Muscle layer of colon (tissue), 2 donors: ENCODE measurements at regions not wholly inside any gene's neighbourhood (a gene's known extent, or its start where the extent isn't known, plus 50 kb on each side); places are given as distances from the start of the nearest gene placed in this dataset.
"Not testable (repeated sequence)": the region's sequence is repeated elsewhere in the genome, so short reads cannot be mapped to it uniquely, and the experiment has no call there.

Experiments
- H3K27ac ChIP-seq: one replicate; pipeline ENCODE4 v1.7.0; 2013; ENCODE audit warnings: low read depth, mild to moderate bottlenecking, low read length, moderate library complexity
- H3K27me3 ChIP-seq, 2 donors: one replicate each; pipeline ENCODE4 v1.7.0; 2013; ENCODE audit warnings: low read length in 2 of 2, mild to moderate bottlenecking in 2 of 2; ENCODE audit not compliant: insufficient read depth in 2 of 2, control insufficient read depth in 1 of 2
- H3K36me3 ChIP-seq: one replicate; pipeline ENCODE4 v1.7.0; 2013; ENCODE audit warnings: mild to moderate bottlenecking, low read length; ENCODE audit not compliant: insufficient read depth
- H3K4me1 ChIP-seq: one replicate; pipeline ENCODE4 v1.7.0; 2013; ENCODE audit warnings: mild to moderate bottlenecking, low read length; ENCODE audit not compliant: insufficient read depth
- H3K4me3 ChIP-seq, 2 donors: one replicate each; pipeline ENCODE4 v1.7.0; 2013; ENCODE audit warnings: low read length in 2 of 2, low read depth in 1 of 2, mild to moderate bottlenecking in 1 of 2, moderate library complexity in 1 of 2
- H3K9ac ChIP-seq: one replicate; pipeline ENCODE4 v1.7.0; 2013; ENCODE audit warnings: low read length
- H3K9me3 ChIP-seq: one replicate; pipeline ENCODE4 v1.7.0; 2013; ENCODE audit warnings: mild to moderate bottlenecking, low read length
- donor health status: abdominal sarcoma.
- donor health status: Adenocarcinoma of cecum.

DNA sequence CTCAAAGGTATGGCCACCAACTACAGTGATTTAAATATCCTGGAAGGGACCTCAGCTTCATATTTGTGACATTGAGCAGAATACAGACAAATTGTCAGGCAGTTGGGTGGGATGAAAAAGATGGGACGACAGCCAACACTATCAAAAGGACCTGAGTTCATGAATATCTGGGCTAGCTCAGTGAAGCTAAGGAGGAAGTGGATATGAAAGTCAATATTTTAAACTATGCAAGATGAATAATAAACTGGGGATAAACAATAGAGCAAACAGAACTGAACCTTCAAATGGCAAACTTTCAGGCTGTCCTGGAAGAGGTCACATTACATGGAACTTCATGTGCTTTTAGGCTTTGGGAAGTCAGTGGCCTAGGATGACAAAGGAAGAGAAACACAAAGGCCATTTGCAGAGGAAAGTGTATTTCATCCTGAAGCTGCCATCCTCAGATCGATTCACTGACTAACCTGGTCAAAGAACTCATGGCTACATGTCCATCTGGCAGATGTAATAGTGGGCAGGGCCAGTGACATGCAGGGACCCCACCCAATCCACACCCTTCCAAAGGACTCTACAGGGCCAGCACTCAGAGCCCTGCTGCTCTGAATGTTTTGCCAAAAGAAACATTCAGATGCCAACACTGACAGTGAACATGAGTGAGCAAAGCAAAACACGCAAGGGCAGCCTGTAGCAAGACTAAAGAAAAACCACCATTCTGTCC lies 175.7 kb downstream of the ETAA1 start:
- no peaks in the 10 kb centered on the region for H3K27me3 ChIP-seq
- H3K4me1 ChIP-seq: no peaks in the 10 kb centered on the region
- H3K9me3 ChIP-seq: no peaks in the 10 kb centered on the region
- H3K4me3 ChIP-seq: no peak overlapping the region
- H3K9ac ChIP-seq: no peak overlapping the region
- H3K27ac ChIP-seq: no peak overlapping the region
- H3K36me3 ChIP-seq: no peaks in the 10 kb centered on the region

DNA sequence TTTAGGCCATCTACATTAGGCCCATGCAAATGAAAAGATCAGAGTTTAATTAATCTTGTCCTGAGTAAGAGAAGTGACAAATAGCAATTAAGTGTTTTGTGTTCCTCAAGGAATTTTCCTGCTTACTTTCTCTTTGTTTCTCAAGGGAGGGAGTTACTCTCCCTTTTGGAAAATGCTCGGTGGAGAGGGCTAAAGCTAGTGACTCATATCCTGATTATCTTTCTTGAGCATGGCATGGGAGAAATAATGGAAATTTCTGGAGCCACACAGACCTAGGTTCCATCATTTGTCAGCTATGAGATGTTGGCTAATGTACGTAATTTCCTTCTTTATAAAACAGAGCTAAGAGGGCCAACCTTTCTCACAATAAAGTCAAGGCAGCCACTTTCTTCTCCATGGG lies 177.1 kb downstream of the ETAA1 start:
- H3K9ac ChIP-seq: no peak overlapping the region
- H3K9me3 ChIP-seq: no peaks in the 10 kb centered on the region
- no peak overlapping the region for H3K27ac ChIP-seq
- H3K27me3 ChIP-seq: no peaks in the 10 kb centered on the region
- H3K4me1 ChIP-seq: no peaks in the 10 kb centered on the region
- no peak overlapping the region for H3K4me3 ChIP-seq
- no peaks in the 10 kb centered on the region for H3K36me3 ChIP-seq

DNA sequence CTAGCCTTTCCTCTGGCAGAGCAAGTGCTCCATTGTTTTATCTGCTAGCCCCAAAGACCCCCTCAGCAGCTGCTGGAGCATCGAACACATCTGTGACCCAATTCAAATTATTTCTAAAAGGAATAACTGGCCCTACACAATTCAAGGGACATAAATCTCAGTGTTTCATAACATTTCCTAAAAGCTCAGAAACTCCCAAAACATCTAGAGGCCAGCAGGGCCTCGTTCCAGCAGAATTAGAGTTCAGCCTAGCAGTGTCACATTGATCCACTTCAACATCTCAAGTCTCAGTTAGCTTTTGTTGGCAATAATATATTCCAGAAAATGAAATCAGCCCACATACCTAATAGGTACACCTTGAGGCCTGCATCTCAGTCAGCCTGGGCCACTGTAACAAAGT lies 179.1 kb downstream of the ETAA1 start:
- Histone ChIP-seq H3K9me3 (no peaks in the 10 kb centered on the region), H3K36me3 (no peaks in the 10 kb centered on the region), H3K4me1 (no peaks in the 10 kb centered on the region)

DNA sequence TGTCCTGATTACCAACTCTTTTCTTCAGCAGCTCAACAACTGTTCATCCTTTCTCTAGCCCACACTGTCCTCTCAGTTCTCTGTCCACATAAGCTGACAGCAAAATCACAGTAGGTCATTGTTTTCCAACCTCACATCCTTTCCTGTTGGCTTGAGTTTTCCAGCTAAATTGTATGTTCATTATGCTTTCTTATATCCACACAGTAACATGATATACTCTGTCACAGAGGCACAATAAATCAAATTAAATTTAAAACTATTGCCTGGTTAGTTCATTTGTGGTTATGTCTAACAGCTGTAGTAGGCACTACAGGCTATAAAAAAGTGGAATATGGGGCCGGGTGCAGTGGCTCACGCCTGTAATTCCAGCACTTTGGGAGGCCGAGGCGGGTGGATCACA lies 179.9 kb downstream of the ETAA1 start:
- H3K27me3 ChIP-seq: no peaks in the 10 kb centered on the region
- H3K4me3 ChIP-seq: no peak overlapping the region
- no peaks in the 10 kb centered on the region for H3K36me3 ChIP-seq

More for the DNA sequence above, 179.1 kb downstream of the ETAA1 start:
- H3K9ac ChIP-seq: no peak overlapping the region
- no peak overlapping the region for H3K27ac ChIP-seq
- no peaks in the 10 kb centered on the region for H3K27me3 ChIP-seq
- no peak overlapping the region for H3K4me3 ChIP-seq

DNA sequence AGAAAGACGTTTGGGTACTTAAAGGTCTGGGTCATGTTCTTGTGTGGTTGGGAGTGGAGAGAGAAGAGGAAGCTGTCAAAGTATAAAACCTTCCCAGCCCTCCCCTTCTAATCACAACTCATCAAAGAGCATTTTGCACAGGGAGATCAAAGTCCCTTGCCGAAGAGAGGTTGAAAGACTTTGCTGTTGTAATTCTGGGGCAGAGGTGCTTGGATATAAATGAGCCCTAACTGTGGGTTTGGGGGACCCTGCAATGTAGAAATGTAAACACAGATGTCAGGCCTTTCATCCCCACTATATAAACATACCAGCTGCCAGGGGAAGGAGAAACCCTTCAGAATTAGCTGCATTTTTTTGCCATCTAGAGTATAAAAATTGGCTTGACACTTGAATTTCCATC lies 182.1 kb downstream of the ETAA1 start:
- H3K9me3 ChIP-seq: peaks cover 9% of the 10 kb centered on the region
- H3K9ac ChIP-seq: no peak overlapping the region
- no peaks in the 10 kb centered on the region for H3K27me3 ChIP-seq
- no peaks in the 10 kb centered on the region for H3K36me3 ChIP-seq
- no peak overlapping the region for H3K27ac ChIP-seq
- no peak overlapping the region for H3K4me3 ChIP-seq
- H3K4me1 ChIP-seq: no peaks in the 10 kb centered on the region

More for the DNA sequence above, 179.9 kb downstream of the ETAA1 start:
- Histone ChIP-seq H3K4me1 (no peaks in the 10 kb centered on the region), H3K9ac (no peak overlapping the region), H3K27ac (no peak overlapping the region), H3K9me3 (peaks cover 3% of the 10 kb centered on the region)

DNA sequence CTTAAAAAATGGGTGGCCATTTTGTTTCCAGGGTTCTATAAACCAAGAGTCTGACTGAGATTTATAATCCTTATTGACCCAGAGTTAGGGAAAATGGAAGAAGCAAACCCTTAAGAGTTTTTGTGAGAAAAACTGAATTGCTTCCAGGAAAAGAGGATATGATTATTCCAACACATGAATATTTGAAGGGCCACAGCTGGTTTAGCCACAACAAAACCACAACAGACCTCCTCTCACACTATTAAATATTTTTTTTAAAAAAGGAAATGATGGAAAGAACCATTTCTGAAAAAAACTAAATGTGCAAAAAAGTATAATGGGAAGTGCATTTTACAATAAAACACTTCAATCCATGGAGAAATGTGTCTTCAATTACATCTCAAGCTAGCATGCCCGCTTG lies 182.7 kb downstream of the ETAA1 start:
- H3K27ac ChIP-seq: no peak overlapping the region
- no peak overlapping the region for H3K9ac ChIP-seq
- H3K36me3 ChIP-seq: no peaks in the 10 kb centered on the region
- H3K27me3 ChIP-seq: no peaks in the 10 kb centered on the region
- H3K4me3 ChIP-seq: no peak overlapping the region
- H3K9me3 ChIP-seq: peaks cover 9% of the 10 kb centered on the region
- no peaks in the 10 kb centered on the region for H3K4me1 ChIP-seq

DNA sequence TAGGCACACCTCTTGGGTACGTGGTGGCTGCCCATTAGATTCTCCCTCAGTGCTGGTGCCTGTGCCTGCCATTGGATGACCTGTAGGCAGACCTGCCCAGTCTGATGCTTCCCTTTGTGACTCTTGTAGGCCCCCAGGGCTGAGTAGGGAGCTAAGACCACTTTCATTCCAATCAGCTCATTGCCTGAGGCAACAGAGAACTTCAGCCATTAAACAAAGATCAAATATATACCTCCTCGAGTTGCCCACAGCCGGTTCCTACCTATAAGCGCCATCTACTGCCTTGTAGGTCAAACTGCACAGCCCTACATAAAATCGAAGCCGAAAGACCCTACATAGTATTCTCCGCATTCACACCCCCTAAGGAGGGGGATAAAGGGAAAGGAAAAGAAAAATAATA lies 184.6 kb downstream of the ETAA1 start:
- Histone ChIP-seq H3K36me3 (no peaks in the 10 kb centered on the region), H3K27me3 (no peaks in the 10 kb centered on the region), H3K4me3 (no peak overlapping the region), H3K9me3 (peaks cover 9% of the 10 kb centered on the region), H3K4me1 (no peaks in the 10 kb centered on the region), H3K27ac (no peak overlapping the region), H3K9ac (no peak overlapping the region)

DNA sequence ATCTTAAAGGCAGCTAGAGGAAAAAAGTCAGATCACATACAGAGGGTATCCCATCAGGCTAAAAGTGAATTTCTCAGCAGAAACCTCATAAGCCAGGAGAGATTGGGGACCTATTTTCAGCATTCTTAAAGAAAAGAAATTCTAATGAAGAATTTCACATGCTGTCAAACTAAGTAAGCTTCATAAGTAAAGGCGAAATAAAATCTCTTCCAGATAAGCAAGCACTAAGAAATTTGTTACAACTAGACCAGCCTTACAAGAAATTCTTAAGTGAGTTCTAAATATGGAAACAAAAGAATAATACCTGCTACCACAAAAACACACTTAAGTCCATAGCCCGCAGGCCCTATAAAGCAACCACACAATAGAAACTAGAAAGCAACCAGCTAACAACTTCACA lies 186.1 kb downstream of the ETAA1 start:
- Histone ChIP-seq H3K27me3 (no peaks in the 10 kb centered on the region), H3K4me1 (no peaks in the 10 kb centered on the region), H3K36me3 (no peaks in the 10 kb centered on the region), H3K9ac (no peak overlapping the region), H3K27ac (no peak overlapping the region), H3K4me3 (no peak overlapping the region), H3K9me3 (peaks cover 9% of the 10 kb centered on the region)

DNA sequence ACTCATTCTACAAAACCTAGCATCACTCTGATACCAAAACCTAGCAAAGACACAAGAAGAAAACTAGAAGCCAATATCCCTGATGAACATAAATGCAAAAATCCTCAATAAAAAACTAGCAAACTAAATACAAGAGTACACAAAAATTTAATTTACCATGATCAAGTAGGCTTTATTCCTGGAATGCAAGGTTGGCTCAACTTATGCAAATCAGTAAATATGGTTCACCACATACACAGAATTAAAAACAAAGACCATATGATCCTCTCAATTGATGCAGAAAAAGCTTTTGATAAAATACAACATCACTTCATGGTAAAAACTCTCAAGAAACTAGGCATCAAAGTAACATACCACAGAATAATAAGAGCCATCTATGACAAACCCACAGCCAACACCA lies 188.3 kb downstream of the ETAA1 start:
- Histone ChIP-seq H3K36me3 (no peaks in the 10 kb centered on the region), H3K4me1 (no peaks in the 10 kb centered on the region), H3K27me3 (no peaks in the 10 kb centered on the region), H3K4me3 (no peak overlapping the region), H3K9ac (no peak overlapping the region), H3K27ac (no peak overlapping the region), H3K9me3 (peaks cover 9% of the 10 kb centered on the region)

DNA sequence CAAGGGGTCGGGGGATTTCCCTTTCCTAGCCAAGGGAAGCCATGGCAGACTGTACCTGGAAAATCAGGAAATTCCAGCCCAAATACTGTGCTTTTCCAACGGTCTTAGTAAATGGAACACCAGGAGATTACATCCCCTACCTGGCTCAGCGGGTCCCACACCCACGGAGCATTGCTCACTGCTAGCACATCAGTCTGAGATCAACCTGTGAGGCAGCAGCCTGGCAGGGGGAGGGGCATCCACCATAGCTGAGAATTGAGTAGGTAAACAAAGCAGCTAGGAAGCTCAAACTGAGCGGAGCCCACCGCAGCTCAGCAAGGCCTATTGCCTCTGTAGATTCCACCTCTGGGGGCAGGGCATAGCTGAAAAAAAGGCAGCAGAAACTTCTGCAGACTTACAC lies 192.0 kb downstream of the ETAA1 start:
- H3K27ac ChIP-seq, H3K9me3 ChIP-seq: not testable (repeated sequence)

DNA sequence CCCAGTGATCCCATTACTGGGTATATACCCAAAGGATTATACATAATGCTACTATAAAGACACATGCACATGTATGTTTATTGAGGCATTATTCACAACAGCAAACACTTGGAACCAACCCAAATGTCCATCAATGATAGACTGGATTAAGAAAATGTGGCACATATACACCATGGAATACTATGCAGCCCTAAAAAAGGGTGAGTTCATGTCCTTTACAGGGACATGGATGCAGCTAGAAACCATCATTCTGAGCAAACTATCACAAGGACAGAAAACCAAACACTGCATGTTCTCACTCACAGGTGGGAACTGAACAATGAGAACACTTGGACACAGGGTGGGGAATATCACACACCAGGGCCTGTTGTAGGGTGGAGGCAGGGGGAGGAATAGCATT lies 197.4 kb downstream of the ETAA1 start:
- H3K36me3 ChIP-seq, H3K4me3 ChIP-seq, H3K27me3 ChIP-seq, H3K4me1 ChIP-seq, H3K9me3 ChIP-seq, H3K27ac ChIP-seq, H3K9ac ChIP-seq: not testable (repeated sequence)

More for the DNA sequence above, 192.0 kb downstream of the ETAA1 start:
- not testable (repeated sequence) for H3K9ac ChIP-seq, H3K36me3 ChIP-seq, H3K4me3 ChIP-seq, H3K4me1 ChIP-seq, H3K27me3 ChIP-seq

DNA sequence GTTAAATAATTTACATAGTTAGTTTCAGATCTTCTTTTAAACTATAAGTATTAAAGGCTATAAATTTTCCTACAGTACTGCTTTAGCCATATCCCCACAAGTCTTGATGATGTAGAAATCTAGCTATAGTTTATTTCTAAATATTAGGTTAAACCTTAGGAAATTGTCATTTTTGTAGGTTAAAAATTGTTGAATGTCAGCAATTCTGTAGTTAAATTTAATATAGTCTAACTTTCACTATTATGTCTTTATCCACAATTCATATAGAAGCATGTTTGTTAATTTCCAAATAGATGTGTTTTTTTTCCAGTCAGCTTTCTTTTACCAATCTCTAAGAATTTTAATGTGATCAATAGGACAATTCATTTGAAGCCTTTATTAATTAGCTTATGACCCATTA lies 199.7 kb downstream of the ETAA1 start:
- no peaks in the 10 kb centered on the region for H3K27me3 ChIP-seq
- no peaks in the 10 kb centered on the region for H3K4me1 ChIP-seq
- no peak overlapping the region for H3K4me3 ChIP-seq
- no peaks in the 10 kb centered on the region for H3K36me3 ChIP-seq
- H3K27ac ChIP-seq: no peak overlapping the region
- H3K9me3 ChIP-seq: no peaks in the 10 kb centered on the region
- H3K9ac ChIP-seq: no peak overlapping the region
